ENCODE measurements at regions not wholly inside any gene's neighbourhood (a gene's known extent, or its start where the extent isn't known, plus 50 kb on each side); places are given as distances from the start of the nearest gene placed in this dataset.

DNA sequence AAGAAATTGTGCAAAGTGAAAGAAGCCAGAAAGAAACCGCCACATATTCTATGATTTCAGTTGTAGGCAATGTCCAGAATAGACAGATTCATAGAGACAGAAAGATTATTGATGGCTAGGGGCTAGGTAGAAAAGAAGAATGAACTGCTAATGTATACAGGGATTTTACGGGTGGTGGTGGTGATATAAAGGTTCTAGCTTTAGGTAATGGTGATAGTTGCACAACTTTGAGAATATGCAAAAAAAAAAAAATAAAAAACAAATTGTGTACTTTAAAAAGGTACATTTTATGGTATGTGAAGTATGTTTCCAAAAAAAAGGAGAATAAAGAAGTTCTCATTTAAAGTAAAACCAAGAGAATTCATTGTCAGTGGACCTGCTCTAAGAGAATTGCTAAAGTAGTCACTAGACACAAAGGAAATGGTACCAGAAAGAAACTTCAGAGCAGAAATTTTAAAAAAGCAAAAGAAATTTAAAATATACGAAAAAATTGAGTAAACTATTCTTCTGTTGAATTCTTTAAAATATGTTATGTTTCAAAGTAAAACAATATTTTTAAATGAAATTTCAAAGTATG, 680.1 kb downstream of the UQCRFS1 start:
- TF ChIP-seq YY1 (IDR thresholded peaks at IDR 0.05; ENCODE audit: insufficient read depth, insufficient read length) = no peak
- no peak for TF ChIP-seq ZNF274 (IDR thresholded peaks at IDR 0.05; ENCODE audit: low read depth, low read length)
- no peak for TF ChIP-seq SUZ12 (IDR thresholded peaks at IDR 0.05; ENCODE audit: extremely low read depth, insufficient read depth, insufficient read length)
- Histone ChIP-seq H3K9me3 (ENCODE audit: insufficient read depth, low read length) (peaks cover 14% of the 10 kb centered on the region), H3K27me3 (ENCODE audit: insufficient read depth, insufficient read length) (no peaks in the 10 kb centered on the region), H3K36me3 (ENCODE audit: insufficient read depth, insufficient read length, low read length) (no peaks in the 10 kb centered on the region), H3K9ac (ENCODE audit: insufficient read length, low read depth) (no peak overlapping the region), H3K4me3 (ENCODE audit: insufficient read length, low read depth) (no peak overlapping the region), H3K4me1 (ENCODE audit: insufficient read depth, insufficient read length) (no peaks in the 10 kb centered on the region)
- DNase-seq (ENCODE audit: low read depth, low spot score) = no peak

- Histone ChIP-seq H3K36me3 (ENCODE audit: insufficient read depth, insufficient read length, low read length) (no peaks in the 10 kb centered on the region), H3K9ac (ENCODE audit: insufficient read length, low read depth) (no peak overlapping the region), H3K9me3 (ENCODE audit: insufficient read depth, low read length) (peaks cover 9% of the 10 kb centered on the region), H3K4me3 (ENCODE audit: insufficient read length, low read depth) (no peak overlapping the region), H3K27me3 (ENCODE audit: insufficient read depth, insufficient read length) (no peaks in the 10 kb centered on the region), H3K4me1 (ENCODE audit: insufficient read depth, insufficient read length) (no peaks in the 10 kb centered on the region)
- no peak for TF ChIP-seq SUZ12 (IDR thresholded peaks at IDR 0.05; ENCODE audit: extremely low read depth, insufficient read depth, insufficient read length)
- TF ChIP-seq ZNF274 (IDR thresholded peaks at IDR 0.05; ENCODE audit: low read depth, low read length) = no peak
- TF ChIP-seq YY1 (IDR thresholded peaks at IDR 0.05; ENCODE audit: insufficient read depth, insufficient read length) = no peak
- no peak for DNase-seq (ENCODE audit: low read depth, low spot score)
Observed at GRCh38 chr19:28531979-28532378, 681.0 kb downstream of the UQCRFS1 start.

- no peak overlapping the region for H3K9ac ChIP-seq (ENCODE audit: insufficient read length, low read depth)
Observed at GRCh38 chr19:28530406-28531035, 682.4 kb downstream of the UQCRFS1 start.

GRCh38 chr19:28526038-28526437, 686.9 kb downstream of the UQCRFS1 start:
- no peak for DNase-seq (ENCODE audit: low read depth, low spot score)

More at GRCh38 chr19:28530406-28531035, 682.4 kb downstream of the UQCRFS1 start:
- Histone ChIP-seq H3K4me3 (ENCODE audit: insufficient read length, low read depth) (no peak overlapping the region), H3K4me1 (ENCODE audit: insufficient read depth, insufficient read length) (no peaks in the 10 kb centered on the region), H3K27me3 (ENCODE audit: insufficient read depth, insufficient read length) (no peaks in the 10 kb centered on the region), H3K36me3 (ENCODE audit: insufficient read depth, insufficient read length, low read length) (no peaks in the 10 kb centered on the region), H3K9me3 (ENCODE audit: insufficient read depth, low read length) (peaks cover 16% of the 10 kb centered on the region)
- TF ChIP-seq SUZ12 (IDR thresholded peaks at IDR 0.05; ENCODE audit: extremely low read depth, insufficient read depth, insufficient read length) (no peak), ZNF274 (IDR thresholded peaks at IDR 0.05; ENCODE audit: low read depth, low read length) (no peak), YY1 (IDR thresholded peaks at IDR 0.05; ENCODE audit: insufficient read depth, insufficient read length) (no peak)
- no peak for DNase-seq (ENCODE audit: low read depth, low spot score)

GRCh38 chr19:28523619-28524018, 689.3 kb downstream of the UQCRFS1 start:
- Histone ChIP-seq H3K27me3 (ENCODE audit: insufficient read depth, insufficient read length) (no peaks in the 10 kb centered on the region), H3K4me1 (ENCODE audit: insufficient read depth, insufficient read length) (peaks cover 5% of the 10 kb centered on the region), H3K9ac (ENCODE audit: insufficient read length, low read depth) (no peak overlapping the region), H3K9me3 (ENCODE audit: insufficient read depth, low read length) (peaks cover 17% of the 10 kb centered on the region), H3K4me3 (ENCODE audit: insufficient read length, low read depth) (no peak overlapping the region), H3K36me3 (ENCODE audit: insufficient read depth, insufficient read length, low read length) (no peaks in the 10 kb centered on the region)
- DNase-seq (ENCODE audit: low read depth, low spot score) = no peak
- TF ChIP-seq YY1 (IDR thresholded peaks at IDR 0.05; ENCODE audit: insufficient read depth, insufficient read length) = no peak

More at GRCh38 chr19:28526038-28526437, 686.9 kb downstream of the UQCRFS1 start:
- no peak overlapping the region for H3K9ac ChIP-seq (ENCODE audit: insufficient read length, low read depth)
- peaks cover 17% of the 10 kb centered on the region for H3K9me3 ChIP-seq (ENCODE audit: insufficient read depth, low read length)
- H3K4me3 ChIP-seq (ENCODE audit: insufficient read length, low read depth) = no peak overlapping the region
- H3K4me1 ChIP-seq (ENCODE audit: insufficient read depth, insufficient read length) = no peaks in the 10 kb centered on the region
- H3K36me3 ChIP-seq (ENCODE audit: insufficient read depth, insufficient read length, low read length) = no peaks in the 10 kb centered on the region
- TF ChIP-seq YY1 (IDR thresholded peaks at IDR 0.05; ENCODE audit: insufficient read depth, insufficient read length) (no peak), ZNF274 (IDR thresholded peaks at IDR 0.05; ENCODE audit: low read depth, low read length) (no peak), SUZ12 (IDR thresholded peaks at IDR 0.05; ENCODE audit: extremely low read depth, insufficient read depth, insufficient read length) (no peak)
- H3K27me3 ChIP-seq (ENCODE audit: insufficient read depth, insufficient read length) = no peaks in the 10 kb centered on the region

- no peak overlapping the region for H3K4me3 ChIP-seq (ENCODE audit: insufficient read length, low read depth)
- TF ChIP-seq SUZ12 (IDR thresholded peaks at IDR 0.05; ENCODE audit: extremely low read depth, insufficient read depth, insufficient read length) (no peak), YY1 (IDR thresholded peaks at IDR 0.05; ENCODE audit: insufficient read depth, insufficient read length) (no peak), ZNF274 (IDR thresholded peaks at IDR 0.05; ENCODE audit: low read depth, low read length) (no peak)
- no peaks in the 10 kb centered on the region for H3K27me3 ChIP-seq (ENCODE audit: insufficient read depth, insufficient read length)
- peaks cover 5% of the 10 kb centered on the region for H3K4me1 ChIP-seq (ENCODE audit: insufficient read depth, insufficient read length)
- no peaks in the 10 kb centered on the region for H3K36me3 ChIP-seq (ENCODE audit: insufficient read depth, insufficient read length, low read length)
- H3K9me3 ChIP-seq (ENCODE audit: insufficient read depth, low read length) = peaks cover 15% of the 10 kb centered on the region
- DNase-seq (ENCODE audit: low read depth, low spot score) = no peak
- H3K9ac ChIP-seq (ENCODE audit: insufficient read length, low read depth) = no peak overlapping the region
Observed at GRCh38 chr19:28522545-28522922, 690.4 kb downstream of the UQCRFS1 start.

DNA sequence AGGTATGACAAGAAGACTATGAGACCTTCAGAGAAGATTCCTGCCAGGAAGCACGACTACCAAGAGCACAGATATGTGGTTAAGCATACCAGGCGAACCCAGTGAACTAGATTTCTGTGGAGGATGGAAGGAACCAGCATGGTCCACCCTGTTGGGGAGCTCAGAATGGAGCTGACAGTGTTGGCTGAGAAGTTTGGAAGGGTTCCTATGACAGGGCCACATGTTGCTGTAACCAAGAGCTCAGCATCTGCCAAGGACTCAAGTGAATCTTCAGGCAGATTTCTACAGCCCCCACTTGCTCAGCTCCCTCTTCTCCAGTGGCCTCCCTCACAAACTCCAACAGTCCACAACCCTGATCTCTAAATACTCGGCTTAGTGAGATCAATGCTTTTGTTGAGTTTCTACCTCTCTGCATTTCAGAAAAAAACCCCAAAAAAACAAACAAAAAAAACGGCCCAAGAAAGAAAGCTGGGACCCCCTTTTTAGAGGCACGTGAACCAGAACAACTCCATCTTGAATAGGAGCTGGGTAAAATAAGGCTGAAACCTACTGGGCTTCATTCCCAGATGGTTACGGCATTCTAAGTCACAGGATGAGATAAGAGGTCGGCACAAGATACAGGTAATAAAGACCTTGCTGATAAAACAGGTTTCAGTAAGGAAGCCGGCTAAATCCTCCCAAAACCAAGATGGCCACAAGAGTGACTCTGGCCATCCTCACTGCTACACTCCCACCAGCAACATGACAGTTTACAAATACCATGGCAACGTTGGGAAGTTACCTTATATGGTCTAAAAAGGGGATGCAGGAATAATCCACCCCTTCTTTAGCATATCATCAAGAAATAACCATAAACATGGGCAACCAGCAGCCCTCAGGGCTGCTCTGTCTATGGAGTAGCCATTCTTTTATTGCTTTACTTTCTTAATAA, 691.1 kb downstream of the UQCRFS1 start:
- Histone ChIP-seq H3K9me3 (ENCODE audit: insufficient read depth, low read length) (peaks cover 13% of the 10 kb centered on the region), H3K27me3 (ENCODE audit: insufficient read depth, insufficient read length) (no peaks in the 10 kb centered on the region), H3K4me1 (ENCODE audit: insufficient read depth, insufficient read length) (peaks cover 5% of the 10 kb centered on the region), H3K4me3 (ENCODE audit: insufficient read length, low read depth) (no peak overlapping the region), H3K36me3 (ENCODE audit: insufficient read depth, insufficient read length, low read length) (no peaks in the 10 kb centered on the region), H3K9ac (ENCODE audit: insufficient read length, low read depth) (no peak overlapping the region)
- TF ChIP-seq YY1 (IDR thresholded peaks at IDR 0.05; ENCODE audit: insufficient read depth, insufficient read length) = no peak
- TF ChIP-seq SUZ12 (IDR thresholded peaks at IDR 0.05; ENCODE audit: extremely low read depth, insufficient read depth, insufficient read length) = no peak
- TF ChIP-seq ZNF274 (IDR thresholded peaks at IDR 0.05; ENCODE audit: low read depth, low read length) = no peak
- DNase-seq (ENCODE audit: low read depth, low spot score) = no peak

Data from NT2/D1 (cell line).